Right lobe of liver (tissue), 6 donors: ENCODE measurements at regions not wholly inside any gene's neighbourhood (a gene's known extent, or its start where the extent isn't known, plus 50 kb on each side); places are given as distances from the start of the nearest gene placed in this dataset.

Experiments used
- ATAC-seq, 4 donors: fragments of 200-7000 bp; cut with Tn5 transposase; one replicate each; pipeline ENCODE4 v1.9.1; 2020; ENCODE audit warnings: mild to moderate bottlenecking in 4 of 4, moderate library complexity in 4 of 4
- DNase-seq, 3 donors: peaks; one replicate each; pipeline ENCODE4 v3.0.0-alpha.2; 2020
- H3K27ac ChIP-seq, 3 donors: fragments of 200-600 bp; one replicate each; pipeline ENCODE4 v1.8.0; 2022
- H3K27me3 ChIP-seq, 2 donors: fragments of 200-600 bp; one replicate each; pipeline ENCODE4 v1.8.0; 2022
- H3K36me3 ChIP-seq, 4 donors: fragments of 200-600 bp; sonication (generic) in 1 of 4; one replicate each; pipeline versions ENCODE4 v1.5.1 to v1.8.0; 2017 to 2022; ENCODE audit warnings: control low read depth in 1 of 4
- H3K4me1 ChIP-seq, 4 donors: fragments of 200-600 bp; sonication (generic) in 1 of 4; one replicate each; pipeline versions ENCODE4 v1.5.1 to v1.8.0; 2017 to 2022; ENCODE audit warnings: control low read depth in 1 of 4
- H3K4me3 ChIP-seq, 3 donors: fragments of 200-600 bp; one replicate each; pipeline ENCODE4 v1.8.0; 2022
- H3K9me3 ChIP-seq, 4 donors: fragments of 200-600 bp; sonication (generic) in 1 of 4; one replicate each; pipeline versions ENCODE4 v1.5.1 to v1.8.0; 2017 to 2022; ENCODE audit warnings: control low read depth in 1 of 4
- POLR2A ChIP-seq: fragments of 450-650 bp; IDR thresholded peaks from one replicate; pipeline ENCODE4 v1.6.1; 2017; ENCODE audit warnings: antibody characterized with exemption, mild to moderate bottlenecking
- WGBS: methylation state at CpG from one replicate; pipeline ENCODE4 v1.1.6; 2018; ENCODE audit warnings: low coverage, low lambda C conversion rate; ENCODE audit not compliant: insufficient coverage; ENCODE audit errors: missing lambda C conversion rate; 5-methylcytosine and 5-hydroxymethylcytosine counted together
- intact Hi-C, 2 donors: fragments of 100-400 bp; cut with DNase I; formaldehyde crosslinking; loops; one replicate each; pipeline versions ENCODE4 v1.11.2 to v1.14.1; 2022
- TF ChIP-seq, protein P1 (sequence below), 4 donors: fragments of 200-600 bp in 3 of 4; fragments of 450-650 bp in 1 of 4; IDR thresholded peaks; one replicate each; pipeline versions ENCODE4 v1.5.1 to v1.8.0; 2016 to 2022; ENCODE audit warnings: antibody characterized with exemption in 4 of 4, mild to moderate bottlenecking in 2 of 4
- donor health status: DM: no; HTN: yes; CAD: no.
- donor health status: DM: no; HTN: no; CAD: no.
- donor health status: DM: no; HTN: no; CAD: no.
- donor health status: DM: no; HTN: yes; CAD: no.
- donor health status: DM: no; HTN: yes; CAD: no.

DNA sequence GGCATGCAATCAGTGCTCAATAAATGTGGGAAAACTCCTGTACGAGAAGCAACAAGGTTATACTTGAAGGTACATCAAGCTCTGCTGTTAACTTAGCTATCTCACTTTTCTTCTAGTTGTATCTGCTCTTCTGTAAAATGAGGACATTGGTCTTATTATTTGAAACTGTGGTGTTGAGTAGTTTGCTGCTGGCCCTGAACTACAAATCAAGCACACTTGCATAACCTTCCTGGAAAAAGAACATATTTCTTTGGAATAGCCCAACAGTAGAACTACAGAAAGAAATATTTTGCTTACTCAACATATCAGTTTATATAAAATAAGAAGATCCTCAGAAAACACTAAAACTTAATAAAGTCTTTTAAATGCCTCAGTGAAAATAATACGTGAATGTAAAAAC, 203.0 kb downstream of the KCTD12 start:
- no peak for DNase-seq
- Histone ChIP-seq H3K9me3 (no peaks in the 10 kb centered on the region), H3K27ac (no peak overlapping the region), H3K36me3 (no peaks in the 10 kb centered on the region), H3K27me3 (no peaks in the 10 kb centered on the region), H3K4me3 (no peak overlapping the region), H3K4me1 (no peaks in the 10 kb centered on the region)
- 53% methylated on average over 2 of the region's 2 CpGs for WGBS
- no peak for ATAC-seq
- intact Hi-C loops, result no loop called here
- no peak for TF ChIP-seq POLR2A
- TF ChIP-seq, protein P1, sequence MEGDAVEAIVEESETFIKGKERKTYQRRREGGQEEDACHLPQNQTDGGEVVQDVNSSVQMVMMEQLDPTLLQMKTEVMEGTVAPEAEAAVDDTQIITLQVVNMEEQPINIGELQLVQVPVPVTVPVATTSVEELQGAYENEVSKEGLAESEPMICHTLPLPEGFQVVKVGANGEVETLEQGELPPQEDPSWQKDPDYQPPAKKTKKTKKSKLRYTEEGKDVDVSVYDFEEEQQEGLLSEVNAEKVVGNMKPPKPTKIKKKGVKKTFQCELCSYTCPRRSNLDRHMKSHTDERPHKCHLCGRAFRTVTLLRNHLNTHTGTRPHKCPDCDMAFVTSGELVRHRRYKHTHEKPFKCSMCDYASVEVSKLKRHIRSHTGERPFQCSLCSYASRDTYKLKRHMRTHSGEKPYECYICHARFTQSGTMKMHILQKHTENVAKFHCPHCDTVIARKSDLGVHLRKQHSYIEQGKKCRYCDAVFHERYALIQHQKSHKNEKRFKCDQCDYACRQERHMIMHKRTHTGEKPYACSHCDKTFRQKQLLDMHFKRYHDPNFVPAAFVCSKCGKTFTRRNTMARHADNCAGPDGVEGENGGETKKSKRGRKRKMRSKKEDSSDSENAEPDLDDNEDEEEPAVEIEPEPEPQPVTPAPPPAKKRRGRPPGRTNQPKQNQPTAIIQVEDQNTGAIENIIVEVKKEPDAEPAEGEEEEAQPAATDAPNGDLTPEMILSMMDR (IDR thresholded peaks at IDR 0.05), result no peak

DNA sequence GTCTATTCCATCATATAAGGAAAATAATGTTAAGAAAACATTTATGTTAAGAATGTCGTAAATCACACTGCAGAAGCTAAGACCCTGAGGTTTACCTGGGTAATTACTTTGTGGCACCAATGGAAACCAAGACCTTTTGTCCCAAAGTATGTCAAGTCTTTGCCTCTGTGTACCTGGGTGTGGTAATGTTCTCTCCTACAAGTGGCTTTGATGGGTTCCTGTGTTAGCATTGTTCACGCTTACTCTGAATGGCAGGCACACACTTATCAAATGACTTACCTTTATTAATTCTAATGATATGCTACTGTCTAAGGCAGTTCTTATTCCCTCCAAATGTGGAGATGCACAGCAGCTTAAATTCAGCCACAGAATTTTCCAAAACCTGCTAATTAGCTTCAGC, 206.1 kb downstream of the KCTD12 start:
- TF ChIP-seq, protein P1 (IDR thresholded peaks at IDR 0.05), result no peak
- TF ChIP-seq POLR2A, result no peak
- no peak for DNase-seq
- intact Hi-C loops, result no loop called here
- Histone ChIP-seq H3K27me3 (no peaks in the 10 kb centered on the region), H3K4me3 (no peak overlapping the region), H3K9me3 (no peaks in the 10 kb centered on the region), H3K27ac (no peak overlapping the region), H3K4me1 (no peaks in the 10 kb centered on the region), H3K36me3 (no peaks in the 10 kb centered on the region)
- no peak for ATAC-seq
- 33% methylated on average over 1 of the region's 2 CpGs for WGBS

DNA sequence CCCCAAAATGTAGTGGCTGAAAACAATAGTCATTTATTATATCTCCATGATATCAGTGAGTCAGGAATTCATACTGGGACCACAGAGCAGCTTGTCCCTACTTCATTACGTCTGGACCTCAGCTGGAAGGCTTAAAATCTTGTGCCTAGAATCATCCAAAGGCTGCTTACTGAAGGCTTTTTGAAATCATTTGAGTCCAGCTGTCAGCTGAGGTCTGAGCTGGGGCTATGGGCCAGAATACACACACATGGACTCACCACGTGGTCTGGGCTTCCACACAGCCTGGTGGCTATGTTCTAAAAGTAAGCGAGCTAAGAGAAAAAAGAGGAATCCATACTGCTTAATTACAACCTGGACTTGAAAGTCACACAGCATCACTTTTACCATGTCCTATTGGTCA, 209.2 kb downstream of the KCTD12 start:
- no peak for TF ChIP-seq POLR2A
- TF ChIP-seq, protein P1 (IDR thresholded peaks at IDR 0.05), result no peak
- Histone ChIP-seq H3K27ac (no peak overlapping the region), H3K9me3 (no peaks in the 10 kb centered on the region), H3K4me3 (no peak overlapping the region), H3K36me3 (no peaks in the 10 kb centered on the region), H3K27me3 (no peaks in the 10 kb centered on the region), H3K4me1 (no peaks in the 10 kb centered on the region)
- ATAC-seq, result peak in 1 of 4 donors; percentile 19
- DNase-seq, result no peak
- intact Hi-C loops, result no loop called here
- WGBS, result 35% methylated on average over 3 of the region's 3 CpGs

DNA sequence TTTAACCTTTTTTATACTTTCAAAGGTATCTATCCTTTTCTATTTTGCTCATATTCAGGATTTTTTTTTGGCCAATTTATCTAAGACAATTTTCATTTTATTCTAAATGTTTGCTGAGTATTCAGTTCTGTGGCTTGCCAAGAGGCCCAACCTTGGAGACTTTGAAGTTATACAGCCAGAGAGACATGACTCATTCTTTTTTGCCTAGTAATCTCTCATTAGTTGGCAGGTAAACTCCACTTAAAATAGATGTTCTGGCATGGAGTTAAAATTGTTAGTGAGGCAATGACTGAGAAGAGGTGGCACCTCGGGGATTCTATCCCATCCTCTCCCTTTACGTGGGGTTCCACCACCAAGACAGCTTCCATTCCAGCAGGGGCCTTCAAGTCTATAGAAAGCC, 213.8 kb downstream of the KCTD12 start:
- intact Hi-C loops, result no loop called here
- no peak for ATAC-seq
- no peak for DNase-seq
- Histone ChIP-seq H3K36me3 (no peaks in the 10 kb centered on the region), H3K9me3 (no peaks in the 10 kb centered on the region), H3K4me3 (no peak overlapping the region), H3K4me1 (no peaks in the 10 kb centered on the region), H3K27me3 (no peaks in the 10 kb centered on the region), H3K27ac (no peak overlapping the region)
- TF ChIP-seq, protein P1 (IDR thresholded peaks at IDR 0.05), result no peak
- no peak for TF ChIP-seq POLR2A
- WGBS, result 63% methylated on average over 2 of the region's 2 CpGs

DNA sequence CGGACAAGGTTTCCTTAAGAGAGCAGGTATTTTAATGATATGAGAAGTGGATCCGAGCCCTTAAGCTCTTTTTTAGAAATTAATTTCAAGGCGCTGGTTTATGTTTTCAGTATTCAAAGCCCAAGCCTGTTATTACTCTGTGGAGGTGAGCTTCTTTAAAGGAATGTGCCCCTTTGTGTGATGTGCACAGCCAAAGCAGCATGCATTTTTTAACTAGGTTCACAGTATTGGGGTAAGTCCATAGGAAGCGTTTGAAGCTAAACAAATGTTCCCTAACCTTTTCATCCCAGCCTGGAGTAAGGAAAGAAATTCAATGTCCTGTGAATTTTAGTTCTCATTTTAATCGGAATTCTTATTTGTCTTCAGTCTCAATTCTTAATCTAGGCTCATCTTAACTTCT, 217.5 kb downstream of the KCTD12 start:
- no peak for ATAC-seq

More for the DNA sequence above, 217.5 kb downstream of the KCTD12 start:
- TF ChIP-seq, protein P1 (IDR thresholded peaks at IDR 0.05), result no peak
- TF ChIP-seq POLR2A, result no peak
- Histone ChIP-seq H3K36me3 (no peaks in the 10 kb centered on the region), H3K4me1 (no peaks in the 10 kb centered on the region), H3K27ac (no peak overlapping the region), H3K9me3 (no peaks in the 10 kb centered on the region), H3K27me3 (no peaks in the 10 kb centered on the region), H3K4me3 (no peak overlapping the region)
- intact Hi-C loops, result no loop called here
- WGBS, result 65% methylated on average over 5 of the region's 5 CpGs
- DNase-seq, result no peak
